CD14-positive monocyte (primary cell): ENCODE measurements at regions not wholly inside any gene's neighbourhood (a gene's known extent, or its start where the extent isn't known, plus 50 kb on each side); places are given as distances from the start of the nearest gene placed in this dataset.

Source experiments
- DNase-seq, 3 donors: peaks; one replicate each; pipeline ENCODE4 v3.0.0-alpha.2; 2011 to 2022
- H2AFZ ChIP-seq: 2 replicates; pipeline ENCODE4 v1.6.0; 2012; ENCODE audit warnings: mild to moderate bottlenecking, low read depth, low read length, inconsistent platforms; ENCODE audit not compliant: insufficient read depth, poor library complexity, severe bottlenecking
- H3K27ac ChIP-seq, 2 donors: 1 replicate in 1 of 2; 2 replicates in 1 of 2; pipeline ENCODE4 v1.5.1; 2012 to 2013; ENCODE audit warnings: low read length in 2 of 2, control low read depth in 1 of 2, inconsistent platforms in 1 of 2, low read depth in 1 of 2, mild to moderate bottlenecking in 1 of 2
- H3K27me3 ChIP-seq, 2 donors: one replicate each; pipeline versions ENCODE4 v1.6.0 to v1.6.1; 2011 to 2013; ENCODE audit warnings: low read length in 2 of 2; ENCODE audit not compliant: control insufficient read depth in 2 of 2, insufficient read depth in 2 of 2
- H3K36me3 ChIP-seq, 2 donors: replicated peaks in 1 of 2; 1 replicate in 1 of 2; 2 replicates in 1 of 2; pipeline versions ENCODE4 v1.5.1 to v1.6.1; 2012 to 2013; ENCODE audit warnings: low read length in 2 of 2, control low read depth in 1 of 2, inconsistent platforms in 1 of 2, mild to moderate bottlenecking in 1 of 2; ENCODE audit not compliant: insufficient read depth in 2 of 2, control insufficient read depth in 1 of 2
- H3K4me1 ChIP-seq, 2 donors: 1 replicate in 1 of 2; 2 replicates in 1 of 2; pipeline versions ENCODE4 v1.5.1 to v1.6.1; 2012 to 2013; ENCODE audit warnings: low read length in 2 of 2, control low read depth in 1 of 2, inconsistent platforms in 1 of 2, mild to moderate bottlenecking in 1 of 2, moderate library complexity in 1 of 2; ENCODE audit not compliant: insufficient read depth in 2 of 2, control insufficient read depth in 1 of 2
- H3K4me2 ChIP-seq: replicated peaks from 2 replicates; pipeline ENCODE3; 2012; ENCODE audit warnings: low read length, moderate library complexity, mild to moderate bottlenecking; ENCODE audit not compliant: poor library complexity, severe bottlenecking; ENCODE audit errors: extremely low read depth
- H3K4me3 ChIP-seq, 3 experiments: fragments of 200-600 bp in 1 of 3; sonication (generic) in 1 of 3; replicated peaks in 1 of 3; 1 replicate in 2 of 3; 2 replicates in 1 of 3; pipeline ENCODE4 v1.5.1; 2011 to 2013; ENCODE audit warnings: low read length in 3 of 3, mild to moderate bottlenecking in 3 of 3, control low read depth in 2 of 3, low read depth in 2 of 3, inconsistent platforms in 1 of 3, moderate library complexity in 1 of 3
- H3K79me2 ChIP-seq: 2 replicates; pipeline ENCODE4 v1.6.0; 2012; ENCODE audit warnings: mild to moderate bottlenecking, control low read depth, inconsistent platforms, low read length, moderate library complexity; ENCODE audit not compliant: insufficient read depth
- H3K9ac ChIP-seq: 2 replicates; pipeline ENCODE4 v1.6.0; 2017; ENCODE audit warnings: low read length, mild to moderate bottlenecking; ENCODE audit not compliant: insufficient read depth, poor library complexity, severe bottlenecking
- H3K9me3 ChIP-seq, 2 donors: replicated peaks in 1 of 2; 1 replicate in 1 of 2; 2 replicates in 1 of 2; pipeline versions ENCODE4 v1.5.1 to v1.6.1; 2012 to 2013; ENCODE audit warnings: low read length in 2 of 2, control low read depth in 1 of 2; ENCODE audit not compliant: control insufficient read depth in 1 of 2, insufficient read depth in 1 of 2
- H4K20me1 ChIP-seq: 2 replicates; pipeline ENCODE4 v1.6.0; 2012; ENCODE audit warnings: mild to moderate bottlenecking, low read length, control low read depth, moderate library complexity; ENCODE audit not compliant: insufficient read depth
- H3K27ac Mint-ChIP-seq, 7 donors: one replicate each; pipeline ENCODE4 v1.8.0; 2020; ENCODE audit warnings: mild to moderate bottlenecking in 7 of 7, mixed read lengths in 7 of 7, moderate library complexity in 6 of 7, inconsistent platforms in 2 of 7
- H3K27me3 Mint-ChIP-seq, 3 donors: one replicate each; pipeline ENCODE4 v1.8.0; 2021 to 2022; ENCODE audit warnings: low read depth in 3 of 3, mild to moderate bottlenecking in 3 of 3, mixed read lengths in 3 of 3, moderate library complexity in 3 of 3, inconsistent platforms in 1 of 3
- H3K36me3 Mint-ChIP-seq, 2 donors: one replicate each; pipeline ENCODE4 v1.8.0; 2020; ENCODE audit warnings: mixed read lengths in 2 of 2, inconsistent platforms in 1 of 2, mild to moderate bottlenecking in 1 of 2
- H3K4me1 Mint-ChIP-seq: one replicate; pipeline ENCODE4 v1.8.0; 2020; ENCODE audit warnings: mild to moderate bottlenecking, mixed read lengths
- H3K4me3 Mint-ChIP-seq, 2 donors: one replicate each; pipeline ENCODE4 v1.8.0; 2020; ENCODE audit warnings: mild to moderate bottlenecking in 2 of 2, mixed read lengths in 2 of 2, moderate library complexity in 1 of 2
- H3K9me3 Mint-ChIP-seq, 7 donors: one replicate each; pipeline ENCODE4 v1.8.0; 2020 to 2022; ENCODE audit warnings: mixed read lengths in 7 of 7, mild to moderate bottlenecking in 6 of 7, moderate library complexity in 6 of 7, inconsistent platforms in 2 of 7
- WGBS: methylation state at CpG from one replicate; pipeline ENCODE4 v1.1.5; 2013; ENCODE audit warnings: missing lambda C conversion rate; ENCODE audit not compliant: insufficient coverage; 5-methylcytosine and 5-hydroxymethylcytosine counted together
- intact Hi-C, 2 donors: fragments of 100-400 bp; cut with micrococcal nuclease; formaldehyde crosslinking; loops; one replicate each; pipeline versions ENCODE4 v1.15.0 to v1.15.1; 2023
- TF ChIP-seq, protein P1 (sequence below): fragments of 200-600 bp; IDR thresholded peaks from one replicate; pipeline ENCODE4 v1.8.0; 2022; ENCODE audit warnings: antibody characterized with exemption, mild to moderate bottlenecking

DNA sequence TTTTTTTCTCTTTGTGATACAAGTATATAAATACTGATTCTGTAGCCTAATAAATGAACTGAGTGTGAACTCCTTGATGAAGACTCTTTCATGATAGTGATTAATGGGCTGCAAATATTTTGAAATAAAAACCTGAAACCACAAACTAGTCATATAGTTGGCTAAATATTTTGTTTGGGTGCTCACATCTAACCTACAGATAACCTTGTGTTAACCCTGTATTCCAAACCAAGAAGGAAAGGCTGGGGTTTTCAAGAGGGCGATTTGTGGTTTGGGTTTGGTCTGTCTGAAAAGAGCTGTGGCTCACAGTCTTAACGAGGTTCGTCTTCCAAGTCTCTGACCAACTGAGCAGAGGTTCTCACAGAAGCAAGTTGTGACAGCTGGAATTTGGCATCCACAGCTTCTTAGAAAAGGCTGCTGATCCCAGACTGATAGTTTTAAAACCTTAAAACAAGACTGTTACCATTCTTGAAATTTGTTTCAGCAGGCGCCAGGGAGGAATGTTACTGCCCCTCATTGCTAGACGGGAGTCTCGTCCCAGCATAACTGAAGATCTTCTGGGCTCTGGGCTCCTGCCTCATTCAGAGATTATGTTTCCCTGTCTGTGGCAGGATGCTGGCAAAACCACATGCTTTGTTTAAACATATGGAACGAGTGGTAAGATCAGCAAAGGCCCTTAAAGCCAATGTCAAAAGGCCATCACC, 736.4 kb upstream of the MARCKS start:
- peaks cover 0 to 2% of the 10 kb centered on the region in 2 donors for H3K36me3 Mint-ChIP-seq
- no peaks in the 10 kb centered on the region for H4K20me1 ChIP-seq
- H3K4me3 Mint-ChIP-seq: peak overlapping the region in 1 of 2 donors; percentile 5
- no peaks in the 10 kb centered on the region for H3K9me3 ChIP-seq
- H3K27me3 ChIP-seq: peaks cover 2 to 5% of the 10 kb centered on the region in 2 donors
- no peak overlapping the region for H3K27ac ChIP-seq
- H3K4me3 ChIP-seq: no peak overlapping the region
- no peaks in the 10 kb centered on the region for H3K79me2 ChIP-seq
- H3K36me3 ChIP-seq: no peaks in the 10 kb centered on the region
- no peak overlapping the region for H3K9ac ChIP-seq
- H3K4me1 Mint-ChIP-seq: peaks cover 17% of the 10 kb centered on the region
- H3K27ac Mint-ChIP-seq: peak overlapping the region in 2 of 7 donors; percentile 28 to 58
- peaks cover 2 to 6% (median 6%) of the 10 kb centered on the region in 3 donors for H3K27me3 Mint-ChIP-seq
- intact Hi-C loops: no loop called here
- WGBS: 27% methylated on average over 6 of the region's 7 CpGs
- peaks cover 0 to 16% (median 3%) of the 10 kb centered on the region in 7 donors for H3K9me3 Mint-ChIP-seq
- no peak overlapping the region for H3K4me2 ChIP-seq
- DNase-seq: peak; percentile 4 to 14 (median 4)
- H3K4me1 ChIP-seq: peaks cover 15 to 18% of the 10 kb centered on the region in 2 donors
- TF ChIP-seq, protein P1, sequence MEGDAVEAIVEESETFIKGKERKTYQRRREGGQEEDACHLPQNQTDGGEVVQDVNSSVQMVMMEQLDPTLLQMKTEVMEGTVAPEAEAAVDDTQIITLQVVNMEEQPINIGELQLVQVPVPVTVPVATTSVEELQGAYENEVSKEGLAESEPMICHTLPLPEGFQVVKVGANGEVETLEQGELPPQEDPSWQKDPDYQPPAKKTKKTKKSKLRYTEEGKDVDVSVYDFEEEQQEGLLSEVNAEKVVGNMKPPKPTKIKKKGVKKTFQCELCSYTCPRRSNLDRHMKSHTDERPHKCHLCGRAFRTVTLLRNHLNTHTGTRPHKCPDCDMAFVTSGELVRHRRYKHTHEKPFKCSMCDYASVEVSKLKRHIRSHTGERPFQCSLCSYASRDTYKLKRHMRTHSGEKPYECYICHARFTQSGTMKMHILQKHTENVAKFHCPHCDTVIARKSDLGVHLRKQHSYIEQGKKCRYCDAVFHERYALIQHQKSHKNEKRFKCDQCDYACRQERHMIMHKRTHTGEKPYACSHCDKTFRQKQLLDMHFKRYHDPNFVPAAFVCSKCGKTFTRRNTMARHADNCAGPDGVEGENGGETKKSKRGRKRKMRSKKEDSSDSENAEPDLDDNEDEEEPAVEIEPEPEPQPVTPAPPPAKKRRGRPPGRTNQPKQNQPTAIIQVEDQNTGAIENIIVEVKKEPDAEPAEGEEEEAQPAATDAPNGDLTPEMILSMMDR: no peak
- no peak overlapping the region for H2AFZ ChIP-seq

- H3K9me3 ChIP-seq: no peaks in the 10 kb centered on the region
- H3K27me3 ChIP-seq: peaks cover 2 to 5% of the 10 kb centered on the region in 2 donors
- Mint-ChIP-seq H3K9me3 (peaks cover 0 to 11% (median 0%) of the 10 kb centered on the region in 7 donors), H3K4me1 (peaks cover 17% of the 10 kb centered on the region), H3K27me3 (peaks cover 2 to 6% (median 6%) of the 10 kb centered on the region in 3 donors), H3K4me3 (no peak overlapping the region), H3K36me3 (no peaks in the 10 kb centered on the region), H3K27ac (no peak overlapping the region)
- no peak overlapping the region for H3K4me2 ChIP-seq
- no peak overlapping the region for H3K9ac ChIP-seq
- intact Hi-C loops: no loop called here
- no peak for DNase-seq
- no CpG with 5 or more reads among the region's 2 CpGs for WGBS
- no peak overlapping the region for H2AFZ ChIP-seq
- no peak overlapping the region for H3K4me3 ChIP-seq
- peaks cover 15 to 18% of the 10 kb centered on the region in 2 donors for H3K4me1 ChIP-seq
- H4K20me1 ChIP-seq: no peaks in the 10 kb centered on the region
- no peaks in the 10 kb centered on the region for H3K79me2 ChIP-seq
- TF ChIP-seq, protein P1: no peak
- no peak overlapping the region for H3K27ac ChIP-seq
- H3K36me3 ChIP-seq: no peaks in the 10 kb centered on the region
Observed at GRCh38 chr6:113121571-113121970, 735.6 kb upstream of the MARCKS start.
